ENCODE measurements at regions not wholly inside any gene's neighbourhood (a gene's known extent, or its start where the extent isn't known, plus 50 kb on each side); places are given as distances from the start of the nearest gene placed in this dataset.

DNA sequence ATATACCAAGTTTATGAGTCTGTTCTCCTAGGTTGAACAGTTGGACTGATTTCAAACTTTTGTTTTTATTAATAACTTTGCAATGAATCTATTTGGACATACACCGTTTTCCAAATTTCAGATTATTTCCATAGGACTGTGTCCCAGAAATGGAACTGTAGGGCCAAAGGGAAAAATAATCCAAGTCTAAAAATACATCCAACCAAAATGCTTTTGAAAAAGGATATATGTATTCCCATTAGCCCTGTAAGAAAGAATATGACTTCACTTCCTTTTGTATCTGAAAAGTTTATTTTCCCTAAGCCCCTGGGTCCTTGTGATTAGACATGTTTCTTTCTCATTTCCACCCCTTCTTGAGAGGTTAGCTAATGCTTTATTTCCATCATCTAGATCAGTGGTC, 434.2 kb upstream of the MKI67 start:
- intact Hi-C loops (cut with micrococcal nuclease; ENCODE audit: unreplicated experiment): no loop called here
- no TSS peak for BruUV-seq (replicated peaks)

More for the DNA sequence above, 434.2 kb upstream of the MKI67 start:
- DNase-seq (ENCODE audit: low spot score) (no peak), FAIRE-seq (no peak), ATAC-seq (no peak)
- Histone ChIP-seq H4K20me1 (ENCODE audit: insufficient read depth, low read length) (no peaks in the 10 kb centered on the region), H3K27me3 (ENCODE audit: control insufficient read depth in 1 of 2, insufficient read depth in 2 of 2, low read length in 2 of 2) (peaks cover 1 to 19% of the 10 kb centered on the region in 2 experiments; a peak in 3 of 5 replicates), H3K4me1 (ENCODE audit: insufficient read depth, low read length) (no peaks in the 10 kb centered on the region), H3K27ac (ENCODE audit: extremely low read length, insufficient read depth, low read length) (no peak overlapping the region), H3K79me2 (ENCODE audit: insufficient read depth, low read length) (no peaks in the 10 kb centered on the region), H3K9me3 (ENCODE audit: low read length) (no peaks in the 10 kb centered on the region), H3K9ac (ENCODE audit: insufficient read depth, low read depth, low read length) (no peak overlapping the region), H2AFZ (ENCODE audit: low read length) (no peak overlapping the region), H3K4me2 (ENCODE audit: low read depth, low read length) (no peak overlapping the region), H3K36me3 (replicated peaks in 1 of 2; ENCODE audit: control insufficient read depth in 1 of 2, insufficient read depth in 2 of 2, low read length in 2 of 2) (no peaks in the 10 kb centered on the region), H3K4me3 (replicated peaks in 1 of 3; ENCODE audit: insufficient read depth in 1 of 3, low read depth in 2 of 3, low read length in 3 of 3) (no peak overlapping the region)
- POLR2A ChIA-PET: no interaction called here
- CTCF ChIA-PET (ENCODE audit: low intra/inter-chr PET ratio, low total read pairs): no interaction called here
- in situ Hi-C loops (cut with HindIII; ENCODE audit: extremely low pct_ligation_motif_present, low pct_unique_long_range_greater_than_20kb): no loop called here
- TF ChIP-seq, protein P1, sequence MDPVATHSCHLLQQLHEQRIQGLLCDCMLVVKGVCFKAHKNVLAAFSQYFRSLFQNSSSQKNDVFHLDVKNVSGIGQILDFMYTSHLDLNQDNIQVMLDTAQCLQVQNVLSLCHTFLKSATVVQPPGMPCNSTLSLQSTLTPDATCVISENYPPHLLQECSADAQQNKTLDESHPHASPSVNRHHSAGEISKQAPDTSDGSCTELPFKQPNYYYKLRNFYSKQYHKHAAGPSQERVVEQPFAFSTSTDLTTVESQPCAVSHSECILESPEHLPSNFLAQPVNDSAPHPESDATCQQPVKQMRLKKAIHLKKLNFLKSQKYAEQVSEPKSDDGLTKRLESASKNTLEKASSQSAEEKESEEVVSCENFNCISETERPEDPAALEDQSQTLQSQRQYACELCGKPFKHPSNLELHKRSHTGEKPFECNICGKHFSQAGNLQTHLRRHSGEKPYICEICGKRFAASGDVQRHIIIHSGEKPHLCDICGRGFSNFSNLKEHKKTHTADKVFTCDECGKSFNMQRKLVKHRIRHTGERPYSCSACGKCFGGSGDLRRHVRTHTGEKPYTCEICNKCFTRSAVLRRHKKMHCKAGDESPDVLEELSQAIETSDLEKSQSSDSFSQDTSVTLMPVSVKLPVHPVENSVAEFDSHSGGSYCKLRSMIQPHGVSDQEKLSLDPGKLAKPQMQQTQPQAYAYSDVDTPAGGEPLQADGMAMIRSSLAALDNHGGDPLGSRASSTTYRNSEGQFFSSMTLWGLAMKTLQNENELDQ (CRISPR knock-in tag; IDR thresholded peaks at IDR 0.05; ENCODE audit: borderline replicate concordance): no peak
- TF ChIP-seq HIVEP1 (CRISPR knock-in tag; IDR thresholded peaks at IDR 0.05) (no peak), SP4 (CRISPR knock-in tag; IDR thresholded peaks at IDR 0.05) (no peak), SMARCE1 (IDR thresholded peaks at IDR 0.05; ENCODE audit: borderline replicate concordance) (no peak), KLF6 (CRISPR knock-in tag; IDR thresholded peaks at IDR 0.05) (no peak), ZNF629 (CRISPR knock-in tag; conservative IDR thresholded peaks at IDR 0.05) (no peak)
- TF ChIP-seq, protein P2, sequence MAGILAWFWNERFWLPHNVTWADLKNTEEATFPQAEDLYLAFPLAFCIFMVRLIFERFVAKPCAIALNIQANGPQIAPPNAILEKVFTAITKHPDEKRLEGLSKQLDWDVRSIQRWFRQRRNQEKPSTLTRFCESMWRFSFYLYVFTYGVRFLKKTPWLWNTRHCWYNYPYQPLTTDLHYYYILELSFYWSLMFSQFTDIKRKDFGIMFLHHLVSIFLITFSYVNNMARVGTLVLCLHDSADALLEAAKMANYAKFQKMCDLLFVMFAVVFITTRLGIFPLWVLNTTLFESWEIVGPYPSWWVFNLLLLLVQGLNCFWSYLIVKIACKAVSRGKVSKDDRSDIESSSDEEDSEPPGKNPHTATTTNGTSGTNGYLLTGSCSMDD (CRISPR knock-in tag; IDR thresholded peaks at IDR 0.05): no peak
- WGBS (ENCODE audit: low lambda C conversion rate): 0% methylated on average over 1 of the region's 1 CpG

Measured in HepG2 (cell line).